C4-2B (cell line): ENCODE measurements at regions not wholly inside any gene's neighbourhood (a gene's known extent, or its start where the extent isn't known, plus 50 kb on each side); places are given as distances from the start of the nearest gene placed in this dataset.
"Not testable (repeated sequence)": the region's sequence is repeated elsewhere in the genome, so short reads cannot be mapped to it uniquely, and the experiment has no call there.

Experiments used
- H3K27ac ChIP-seq: fragments of 450-650 bp; 2 replicates; pipeline ENCODE4 v1.5.1; 2017
- ZFX ChIP-seq: fragments of 450-650 bp; IDR thresholded peaks from 2 replicates; pipeline ENCODE4 v1.6.1; 2017
- TF ChIP-seq, protein P1 (sequence below): fragments of 450-650 bp; conservative IDR thresholded peaks from 2 replicates; pipeline ENCODE4 v1.5.1; 2017; ENCODE audit warnings: mild to moderate bottlenecking

DNA sequence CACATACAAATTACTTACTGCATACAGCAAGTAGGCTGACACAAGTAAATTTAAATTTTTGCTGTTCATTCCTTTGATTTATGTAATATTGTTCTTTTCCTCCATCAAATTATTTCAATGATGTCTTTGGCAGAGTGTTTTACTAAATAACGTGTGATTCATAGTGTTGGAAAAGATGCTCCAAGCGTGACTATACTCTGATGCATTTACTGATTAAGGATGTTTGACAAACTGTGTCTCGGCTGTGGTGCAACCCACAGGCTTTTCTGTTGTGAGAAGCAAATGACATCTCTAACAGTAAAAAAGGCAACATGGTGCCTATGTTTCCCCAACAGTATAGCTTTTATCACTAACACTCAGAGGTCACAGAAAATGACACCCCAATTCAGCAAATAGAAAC is 540.9 kb downstream of the PPP4R3C start:
- no peak overlapping the region for H3K27ac ChIP-seq
- TF ChIP-seq, protein P1, sequence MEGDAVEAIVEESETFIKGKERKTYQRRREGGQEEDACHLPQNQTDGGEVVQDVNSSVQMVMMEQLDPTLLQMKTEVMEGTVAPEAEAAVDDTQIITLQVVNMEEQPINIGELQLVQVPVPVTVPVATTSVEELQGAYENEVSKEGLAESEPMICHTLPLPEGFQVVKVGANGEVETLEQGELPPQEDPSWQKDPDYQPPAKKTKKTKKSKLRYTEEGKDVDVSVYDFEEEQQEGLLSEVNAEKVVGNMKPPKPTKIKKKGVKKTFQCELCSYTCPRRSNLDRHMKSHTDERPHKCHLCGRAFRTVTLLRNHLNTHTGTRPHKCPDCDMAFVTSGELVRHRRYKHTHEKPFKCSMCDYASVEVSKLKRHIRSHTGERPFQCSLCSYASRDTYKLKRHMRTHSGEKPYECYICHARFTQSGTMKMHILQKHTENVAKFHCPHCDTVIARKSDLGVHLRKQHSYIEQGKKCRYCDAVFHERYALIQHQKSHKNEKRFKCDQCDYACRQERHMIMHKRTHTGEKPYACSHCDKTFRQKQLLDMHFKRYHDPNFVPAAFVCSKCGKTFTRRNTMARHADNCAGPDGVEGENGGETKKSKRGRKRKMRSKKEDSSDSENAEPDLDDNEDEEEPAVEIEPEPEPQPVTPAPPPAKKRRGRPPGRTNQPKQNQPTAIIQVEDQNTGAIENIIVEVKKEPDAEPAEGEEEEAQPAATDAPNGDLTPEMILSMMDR: no peak
- no peak for TF ChIP-seq ZFX

DNA sequence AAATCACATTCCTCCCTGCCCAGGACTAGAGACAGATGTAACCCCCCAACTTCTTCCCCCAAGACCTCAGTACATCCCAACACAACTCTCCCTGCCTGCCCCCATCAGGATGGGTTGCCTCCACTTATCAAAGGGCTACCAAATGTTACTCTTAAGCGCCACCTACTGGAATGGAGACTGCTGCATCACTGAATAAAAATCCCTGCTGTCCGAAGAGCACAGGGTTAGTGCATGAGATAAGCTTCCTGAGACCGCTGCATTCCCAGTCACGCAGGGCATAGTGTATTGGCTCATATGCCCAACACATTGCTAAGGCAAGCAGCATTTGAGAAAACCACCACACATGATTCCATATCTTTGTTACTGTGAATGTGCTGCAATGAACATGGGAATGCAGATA is 544.5 kb downstream of the PPP4R3C start:
- TF ChIP-seq, protein P1: peak; percentile 65
- no peak for TF ChIP-seq ZFX

DNA sequence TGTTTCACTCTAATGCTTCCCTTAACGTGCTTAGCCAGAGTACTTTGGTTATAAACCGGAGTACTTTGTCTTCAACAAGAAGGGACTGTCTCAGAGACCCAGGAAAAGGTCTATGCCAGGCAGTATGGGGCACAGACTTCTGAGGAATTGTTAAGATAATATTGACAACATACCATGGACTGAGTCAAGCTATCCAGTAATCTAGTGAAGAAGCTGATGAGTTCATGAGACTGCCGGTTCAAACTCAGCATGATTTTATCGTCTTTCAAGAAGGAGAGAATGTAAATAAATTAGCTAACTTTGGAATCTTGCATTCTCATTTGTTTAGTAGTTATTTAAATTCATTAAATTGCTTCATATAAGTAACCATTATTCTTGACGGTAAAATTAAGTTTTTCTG is 546.1 kb downstream of the PPP4R3C start:
- H3K27ac ChIP-seq: no peak overlapping the region
- TF ChIP-seq, protein P1: no peak
- TF ChIP-seq ZFX: no peak

More for the DNA sequence above, 544.5 kb downstream of the PPP4R3C start:
- H3K27ac ChIP-seq: no peak overlapping the region

DNA sequence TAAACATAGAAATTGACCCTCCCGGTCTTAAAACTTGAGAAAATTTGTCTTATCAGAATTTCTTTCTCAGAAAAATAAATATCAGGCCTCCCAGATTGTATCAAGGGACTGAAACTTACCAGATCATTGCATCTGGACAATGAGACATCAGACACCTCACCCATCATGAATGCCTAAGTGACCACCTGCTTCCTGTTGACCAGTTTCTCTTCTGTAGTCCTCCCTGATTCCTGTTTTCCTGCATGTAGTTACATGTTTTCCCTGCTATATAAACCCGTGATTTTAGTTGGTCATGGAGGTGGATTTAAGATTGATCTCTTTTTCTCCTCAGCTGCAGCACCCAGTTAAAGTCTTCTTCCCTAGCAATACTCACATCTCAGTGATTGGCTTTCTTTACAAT is 548.1 kb downstream of the PPP4R3C start:
- no peak overlapping the region for H3K27ac ChIP-seq
- TF ChIP-seq, protein P1: no peak

DNA sequence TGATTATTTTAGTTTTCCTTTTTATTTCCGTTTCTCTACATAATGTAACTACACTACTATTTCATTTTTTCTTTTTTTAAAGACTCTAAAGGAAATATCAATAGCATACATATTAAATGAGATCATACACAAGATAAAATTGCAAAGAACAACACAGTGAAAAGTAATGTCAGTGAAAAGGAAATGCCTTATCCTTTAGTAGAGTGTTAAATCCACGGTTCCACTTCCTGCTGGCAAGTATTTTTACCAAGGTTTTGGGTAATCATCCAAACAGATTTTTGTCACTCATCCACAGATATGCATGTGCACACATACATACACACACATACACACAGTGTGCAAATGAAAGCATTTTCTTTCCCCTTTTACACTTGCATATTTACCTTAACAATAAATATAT is 548.9 kb downstream of the PPP4R3C start:
- TF ChIP-seq, protein P1: no peak
- TF ChIP-seq ZFX: no peak
- no peak overlapping the region for H3K27ac ChIP-seq

DNA sequence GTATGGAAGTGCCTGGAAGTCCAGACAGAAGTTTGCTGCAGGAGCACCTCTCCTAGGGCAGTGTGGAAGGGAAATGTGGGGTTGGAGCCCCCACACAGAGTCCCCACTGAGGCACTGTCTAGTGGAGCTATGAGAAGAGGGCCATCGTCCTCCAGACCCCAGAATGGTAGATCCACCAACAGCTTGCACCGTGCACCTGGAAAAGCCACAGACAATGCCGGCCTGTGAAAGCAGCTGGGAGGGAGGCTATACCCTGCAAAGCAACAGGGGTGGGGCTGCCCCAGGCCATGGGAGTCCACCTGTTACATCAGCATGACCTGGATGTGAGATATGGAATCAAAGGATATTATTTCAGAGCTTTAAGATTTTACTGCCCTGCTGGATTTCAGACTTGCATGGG is 551.4 kb downstream of the PPP4R3C start:
- H3K27ac ChIP-seq: not testable (repeated sequence)

DNA sequence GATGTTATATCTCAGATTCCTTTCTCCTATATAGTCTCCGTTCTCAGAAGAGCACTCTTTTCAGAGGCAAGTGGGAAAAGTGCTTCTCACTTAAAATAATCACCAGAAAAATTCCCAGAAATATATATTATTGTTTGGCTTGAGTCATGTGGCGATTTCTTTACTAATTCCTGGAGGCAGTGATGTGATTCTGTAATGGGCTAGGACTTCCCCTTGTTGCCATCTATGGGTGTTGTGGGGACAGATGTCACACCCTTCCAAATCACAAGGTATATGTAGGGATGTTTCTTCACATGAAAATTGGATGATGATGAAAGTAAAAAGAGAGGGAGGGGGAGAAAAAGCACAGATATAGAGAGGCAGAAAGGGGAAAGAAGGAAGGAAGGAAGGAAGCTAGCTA is 553.4 kb downstream of the PPP4R3C start:
- no peak overlapping the region for H3K27ac ChIP-seq
- TF ChIP-seq ZFX: no peak
- TF ChIP-seq, protein P1: no peak

DNA sequence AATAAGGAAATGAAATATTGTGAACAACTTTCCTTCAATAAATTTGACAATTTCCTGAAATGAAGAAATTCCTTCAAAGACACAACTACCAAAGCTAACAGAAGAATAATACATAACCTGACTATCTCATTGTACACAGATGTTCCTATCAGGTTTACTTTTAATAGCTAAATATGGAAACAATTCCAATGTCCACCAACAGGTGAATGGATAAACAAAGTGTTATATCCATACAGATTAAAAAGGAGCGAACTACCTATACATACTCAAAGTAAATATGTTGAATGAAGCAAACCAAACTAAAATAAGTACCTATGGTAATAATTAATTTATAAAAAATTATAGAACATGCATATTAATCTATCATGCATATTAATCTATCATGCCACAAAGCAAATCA is 554.9 kb downstream of the PPP4R3C start:
- H3K27ac ChIP-seq: no peak overlapping the region
- TF ChIP-seq, protein P1: no peak; the same call in 1 of the 2 replicates
- no peak for TF ChIP-seq ZFX
